Eye (tissue), 1 donor: ENCODE measurements at regions not wholly inside any gene's neighbourhood (a gene's known extent, or its start where the extent isn't known, plus 50 kb on each side); places are given as distances from the start of the nearest gene placed in this dataset.
"Not testable (repeated sequence)": the region's sequence is repeated elsewhere in the genome, so short reads cannot be mapped to it uniquely, and the experiment has no call there.

Source experiments
- DNase-seq: peaks from one replicate; pipeline ENCODE4 v3.0.0-alpha.2; 2015

- no peak for DNase-seq
Measured at GRCh38 chr1:190679454-190679853, 201.8 kb upstream of the BRINP3 start.

- peak; percentile 14 for DNase-seq
Measured at GRCh38 chr1:190679983-190680382, 202.3 kb upstream of the BRINP3 start.

- no peak for DNase-seq
Measured at GRCh38 chr1:190685676-190686075, 208.0 kb upstream of the BRINP3 start.

GRCh38 chr1:190688096-190688495 lies 210.4 kb upstream of the BRINP3 start:
- no peak for DNase-seq

- not testable (repeated sequence) for DNase-seq
Measured at GRCh38 chr1:190698488-190698887, 220.8 kb upstream of the BRINP3 start.

GRCh38 chr1:190699165-190699564 lies 221.5 kb upstream of the BRINP3 start:
- DNase-seq = no peak

GRCh38 chr1:190708418-190709057 lies 230.9 kb upstream of the BRINP3 start:
- DNase-seq = no peak

GRCh38 chr1:190711069-190711468 lies 233.4 kb upstream of the BRINP3 start:
- no peak for DNase-seq

GRCh38 chr1:190717055-190717454 lies 239.4 kb upstream of the BRINP3 start:
- no peak for DNase-seq

- no peak for DNase-seq
Measured at GRCh38 chr1:190736971-190737590, 259.4 kb upstream of the BRINP3 start.

GRCh38 chr1:190738317-190738716 lies 260.7 kb upstream of the BRINP3 start:
- no peak for DNase-seq

GRCh38 chr1:190739926-190740325 lies 262.3 kb upstream of the BRINP3 start:
- DNase-seq = no peak

- DNase-seq = peak; percentile 48
Measured at GRCh38 chr1:190747704-190748103, 270.0 kb upstream of the BRINP3 start.

GRCh38 chr1:190752131-190752530 lies 274.5 kb upstream of the BRINP3 start:
- no peak for DNase-seq

GRCh38 chr1:190754666-190755065 lies 277.0 kb upstream of the BRINP3 start:
- peak; percentile 43 for DNase-seq

- no peak for DNase-seq
Measured at GRCh38 chr1:190759807-190760206, 282.1 kb upstream of the BRINP3 start.

- DNase-seq = no peak
Measured at GRCh38 chr1:190762325-190762724, 284.7 kb upstream of the BRINP3 start.

- no peak for DNase-seq
Measured at GRCh38 chr1:190792873-190793272, 315.2 kb upstream of the BRINP3 start.

- no peak for DNase-seq
Measured at GRCh38 chr1:190807629-190808028, 330.0 kb upstream of the BRINP3 start.

GRCh38 chr1:190808035-190808434 lies 330.4 kb upstream of the BRINP3 start:
- no peak for DNase-seq

- DNase-seq = no peak
Measured at GRCh38 chr1:190809312-190809711, 331.6 kb upstream of the BRINP3 start.

GRCh38 chr1:190812996-190813395 lies 335.3 kb upstream of the BRINP3 start:
- no peak for DNase-seq

GRCh38 chr1:190832511-190832910 lies 354.8 kb upstream of the BRINP3 start:
- no peak for DNase-seq

GRCh38 chr1:190835658-190836057 lies 358.0 kb upstream of the BRINP3 start:
- DNase-seq = no peak

- DNase-seq = not testable (repeated sequence)
Measured at GRCh38 chr1:190837200-190837599, 359.5 kb upstream of the BRINP3 start.
